Fibroblast of lung (primary cell): ENCODE measurements at regions not wholly inside any gene's neighbourhood (a gene's known extent, or its start where the extent isn't known, plus 50 kb on each side); places are given as distances from the start of the nearest gene placed in this dataset.

ENCODE experiments used
- DNase-seq, 2 donors: peaks; one replicate each; pipeline versions ENCODE4 v3.0.0 to v3.0.0-alpha.2; 2010; ENCODE audit warnings: low read depth in 2 of 2
- H2AFZ ChIP-seq: 2 replicates; pipeline ENCODE4 v1.5.1; 2012; ENCODE audit warnings: low read length, control low read depth, inconsistent platforms
- H3K27ac ChIP-seq: 2 replicates; pipeline ENCODE4 v1.5.1; 2011; ENCODE audit warnings: low read length, control low read depth; ENCODE audit not compliant: insufficient read depth
- H3K27me3 ChIP-seq: 2 replicates; pipeline ENCODE4 v1.5.1; 2011; ENCODE audit warnings: mild to moderate bottlenecking, low read length; ENCODE audit not compliant: control insufficient read depth, insufficient read depth
- H3K36me3 ChIP-seq: 2 replicates; pipeline ENCODE4 v1.5.1; 2011; ENCODE audit warnings: low read length; ENCODE audit not compliant: control insufficient read depth, insufficient read depth
- H3K4me1 ChIP-seq: 2 replicates; pipeline ENCODE4 v1.5.1; 2011; ENCODE audit warnings: low read length; ENCODE audit not compliant: control insufficient read depth, insufficient read depth; ENCODE audit errors: extremely low read depth
- H3K4me2 ChIP-seq: 2 replicates; pipeline ENCODE4 v1.5.1; 2011; ENCODE audit warnings: low read length, control low read depth; ENCODE audit not compliant: insufficient read depth; ENCODE audit errors: extremely low read depth
- H3K4me3 ChIP-seq, 4 experiments: fragments of 200-600 bp in 1 of 4; sonication (generic) in 1 of 4; replicated peaks in 1 of 4; 2 replicates each; pipeline ENCODE4 v1.5.1; 2011 to 2016; ENCODE audit warnings: low read length in 4 of 4, low read depth in 3 of 4, mild to moderate bottlenecking in 3 of 4, control low read depth in 2 of 4, inconsistent platforms in 1 of 4, mixed read lengths in 1 of 4; ENCODE audit not compliant: insufficient read depth in 1 of 4; ENCODE audit errors: control extremely low read depth in 1 of 4
- H3K79me2 ChIP-seq: 2 replicates; pipeline ENCODE4 v1.5.1; 2012; ENCODE audit warnings: mild to moderate bottlenecking, low read length, inconsistent platforms; ENCODE audit not compliant: control insufficient read depth, insufficient read depth
- H3K9ac ChIP-seq: 2 replicates; pipeline ENCODE4 v1.5.1; 2011; ENCODE audit warnings: mild to moderate bottlenecking, low read length, control low read depth; ENCODE audit not compliant: insufficient read depth
- H3K9me3 ChIP-seq: 2 replicates; pipeline ENCODE4 v1.5.1; 2012; ENCODE audit warnings: low read depth, low read length; ENCODE audit not compliant: control insufficient read depth, insufficient read depth
- H4K20me1 ChIP-seq: 2 replicates; pipeline ENCODE4 v1.5.1; 2011; ENCODE audit warnings: low read length; ENCODE audit not compliant: control insufficient read depth, insufficient read depth; ENCODE audit errors: extremely low read depth
- EZH2 ChIP-seq: IDR thresholded peaks from 2 replicates; pipeline ENCODE4 v1.5.1; 2012; ENCODE audit warnings: low read length, control low read depth, mild to moderate bottlenecking; ENCODE audit errors: missing control alignments
- TF ChIP-seq, protein P1 (sequence below), 2 donors: IDR thresholded peaks in 1 of 2; conservative IDR thresholded peaks in 1 of 2; 1 replicate in 1 of 2; 2 replicates in 1 of 2; pipeline ENCODE4 v1.5.1; 2011 to 2012; ENCODE audit warnings: low read length in 2 of 2, control low read depth in 1 of 2, inconsistent platforms in 1 of 2, low read depth in 1 of 2, mild to moderate bottlenecking in 1 of 2

- no peak for TF ChIP-seq EZH2
- TF ChIP-seq, protein P1, sequence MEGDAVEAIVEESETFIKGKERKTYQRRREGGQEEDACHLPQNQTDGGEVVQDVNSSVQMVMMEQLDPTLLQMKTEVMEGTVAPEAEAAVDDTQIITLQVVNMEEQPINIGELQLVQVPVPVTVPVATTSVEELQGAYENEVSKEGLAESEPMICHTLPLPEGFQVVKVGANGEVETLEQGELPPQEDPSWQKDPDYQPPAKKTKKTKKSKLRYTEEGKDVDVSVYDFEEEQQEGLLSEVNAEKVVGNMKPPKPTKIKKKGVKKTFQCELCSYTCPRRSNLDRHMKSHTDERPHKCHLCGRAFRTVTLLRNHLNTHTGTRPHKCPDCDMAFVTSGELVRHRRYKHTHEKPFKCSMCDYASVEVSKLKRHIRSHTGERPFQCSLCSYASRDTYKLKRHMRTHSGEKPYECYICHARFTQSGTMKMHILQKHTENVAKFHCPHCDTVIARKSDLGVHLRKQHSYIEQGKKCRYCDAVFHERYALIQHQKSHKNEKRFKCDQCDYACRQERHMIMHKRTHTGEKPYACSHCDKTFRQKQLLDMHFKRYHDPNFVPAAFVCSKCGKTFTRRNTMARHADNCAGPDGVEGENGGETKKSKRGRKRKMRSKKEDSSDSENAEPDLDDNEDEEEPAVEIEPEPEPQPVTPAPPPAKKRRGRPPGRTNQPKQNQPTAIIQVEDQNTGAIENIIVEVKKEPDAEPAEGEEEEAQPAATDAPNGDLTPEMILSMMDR (conservative IDR thresholded peaks at IDR 0.05 in 1 of 2, IDR thresholded peaks at IDR 0.05 in 1 of 2; ENCODE audit: low read depth in 1 of 2, low read length in 2 of 2), result no peak
- H3K9ac ChIP-seq, result no peak overlapping the region
- no peaks in the 10 kb centered on the region for H3K36me3 ChIP-seq
- H3K27ac ChIP-seq, result no peak overlapping the region
- H3K27me3 ChIP-seq, result no peaks in the 10 kb centered on the region
- no peak for DNase-seq
- no peak overlapping the region for H3K4me2 ChIP-seq
- H3K79me2 ChIP-seq, result no peaks in the 10 kb centered on the region
- no peaks in the 10 kb centered on the region for H3K9me3 ChIP-seq
- no peak overlapping the region for H2AFZ ChIP-seq
- no peak overlapping the region for H3K4me3 ChIP-seq
- H4K20me1 ChIP-seq, result no peaks in the 10 kb centered on the region
- H3K4me1 ChIP-seq, result no peaks in the 10 kb centered on the region
Observed at GRCh38 chr10:121002586-121003205, 151.5 kb downstream of the WDR11 start.

GRCh38 chr10:121005948-121006587 is 154.9 kb downstream of the WDR11 start:
- no peaks in the 10 kb centered on the region for H3K4me1 ChIP-seq
- H3K27me3 ChIP-seq, result no peaks in the 10 kb centered on the region
- TF ChIP-seq, protein P1 (conservative IDR thresholded peaks at IDR 0.05 in 1 of 2, IDR thresholded peaks at IDR 0.05 in 1 of 2; ENCODE audit: low read depth in 1 of 2, low read length in 2 of 2), result no peak
- no peak for TF ChIP-seq EZH2
- no peaks in the 10 kb centered on the region for H3K36me3 ChIP-seq
- H3K9me3 ChIP-seq, result no peaks in the 10 kb centered on the region
- H3K9ac ChIP-seq, result no peak overlapping the region
- H3K27ac ChIP-seq, result no peak overlapping the region
- no peak overlapping the region for H2AFZ ChIP-seq
- H4K20me1 ChIP-seq, result no peaks in the 10 kb centered on the region
- H3K79me2 ChIP-seq, result no peaks in the 10 kb centered on the region
- no peak overlapping the region for H3K4me3 ChIP-seq
- no peak overlapping the region for H3K4me2 ChIP-seq
- no peak for DNase-seq

DNA sequence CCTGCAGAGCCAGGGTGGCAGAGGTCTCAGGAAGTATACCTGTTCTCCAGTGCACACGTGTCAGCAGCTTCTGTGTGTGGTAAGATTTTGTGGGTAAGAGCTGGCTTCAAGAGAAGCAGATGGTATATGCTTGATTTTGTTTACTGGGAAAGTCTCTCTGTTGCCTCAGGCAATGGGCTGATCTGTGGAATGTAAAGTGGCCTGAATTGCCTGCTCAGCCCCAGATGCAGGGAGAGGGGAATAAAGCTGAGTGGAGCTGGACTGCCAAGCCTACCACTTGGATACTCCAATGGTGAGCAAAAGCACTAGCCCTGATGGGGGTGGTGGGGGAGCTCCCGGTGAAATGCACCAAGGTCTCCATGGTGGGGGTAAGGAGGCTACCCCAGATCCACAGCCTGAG is 156.1 kb downstream of the WDR11 start:
- Histone ChIP-seq H4K20me1 (no peaks in the 10 kb centered on the region), H3K4me3 (no peak overlapping the region), H3K27ac (no peak overlapping the region), H3K9me3 (no peaks in the 10 kb centered on the region), H2AFZ (no peak overlapping the region), H3K4me2 (no peak overlapping the region), H3K4me1 (no peaks in the 10 kb centered on the region), H3K27me3 (no peaks in the 10 kb centered on the region), H3K36me3 (no peaks in the 10 kb centered on the region), H3K9ac (no peak overlapping the region), H3K79me2 (no peaks in the 10 kb centered on the region)
- DNase-seq, result no peak
- no peak for TF ChIP-seq EZH2
- TF ChIP-seq, protein P1 (conservative IDR thresholded peaks at IDR 0.05 in 1 of 2, IDR thresholded peaks at IDR 0.05 in 1 of 2; ENCODE audit: low read depth in 1 of 2, low read length in 2 of 2), result no peak
